ENCODE measurements at regions not wholly inside any gene's neighbourhood (a gene's known extent, or its start where the extent isn't known, plus 50 kb on each side); places are given as distances from the start of the nearest gene placed in this dataset.

DNA sequence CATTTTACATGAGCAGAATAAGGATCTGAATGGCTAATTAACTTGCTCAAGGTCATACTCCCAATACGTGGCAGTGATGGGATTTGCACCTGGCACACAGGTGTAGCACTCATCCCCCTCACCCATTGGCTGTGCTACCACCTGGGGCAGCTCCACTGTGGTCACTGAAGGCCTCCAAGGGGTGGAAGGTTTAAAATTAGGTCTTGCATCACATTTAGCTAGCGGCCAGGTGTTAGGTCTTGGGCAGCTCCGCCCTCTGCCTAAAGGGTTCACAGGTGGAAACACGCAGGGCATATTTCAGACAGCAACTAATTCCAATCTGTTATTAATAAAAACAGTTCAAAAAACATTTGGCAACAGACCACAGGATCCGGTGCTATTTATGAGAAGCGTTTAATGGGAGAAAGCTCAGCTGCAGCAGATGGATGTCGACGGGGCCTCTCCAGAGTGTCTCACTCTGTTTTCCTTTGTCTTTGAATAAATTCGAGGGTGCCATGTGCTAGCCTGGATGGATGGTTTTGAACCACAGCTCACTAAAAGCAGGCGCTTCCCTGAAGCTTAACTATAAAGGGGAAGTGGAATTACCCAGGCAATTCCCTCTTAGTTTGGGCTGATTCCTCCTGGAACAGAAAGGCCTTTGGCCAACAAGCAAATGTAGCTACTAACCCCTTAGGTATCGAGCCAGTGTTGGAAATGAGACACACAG lies 1017.6 kb downstream of the TYW1 start:
- no peak for DNase-seq (ENCODE audit: low spot score)
- no peaks in the 10 kb centered on the region for H3K9me3 ChIP-seq (ENCODE audit: low read depth, low read length, poor library complexity, severe bottlenecking)
- H3K27me3 ChIP-seq (replicated peaks; ENCODE audit: insufficient read depth, low read depth, low read length, poor library complexity), result no peaks in the 10 kb centered on the region
- intact Hi-C loops (cut with micrococcal nuclease; ENCODE audit: unreplicated experiment), result no loop called here
- no peak overlapping the region for H3K27ac ChIP-seq (ENCODE audit: low read depth, low read length, poor library complexity, severe bottlenecking)
- H3K36me3 ChIP-seq (ENCODE audit: insufficient read depth, low read length, poor library complexity, severe bottlenecking), result no peaks in the 10 kb centered on the region
- no peaks in the 10 kb centered on the region for H3K4me1 ChIP-seq (ENCODE audit: insufficient read depth, low read length, poor library complexity, severe bottlenecking)
- no TSS peak for BruUV-seq (replicated peaks)
- CTCF ChIA-PET, result no interaction called here
- POLR2A ChIA-PET (ENCODE audit: low non-redundant PET), result interaction anchor here (0.6 kb wide), 1 partner anchor 815 kb away, joined by 26 read pairs; no protein-coding TSS in a partner anchor
- H3K4me3 ChIP-seq (ENCODE audit: low read depth, low read length, poor library complexity, severe bottlenecking), result no peak overlapping the region
- no peak for TF ChIP-seq EZH2 (IDR thresholded peaks at IDR 0.05; ENCODE audit: borderline replicate concordance, low read depth, low read length, poor library complexity, severe bottlenecking)
- TF ChIP-seq, protein P1, sequence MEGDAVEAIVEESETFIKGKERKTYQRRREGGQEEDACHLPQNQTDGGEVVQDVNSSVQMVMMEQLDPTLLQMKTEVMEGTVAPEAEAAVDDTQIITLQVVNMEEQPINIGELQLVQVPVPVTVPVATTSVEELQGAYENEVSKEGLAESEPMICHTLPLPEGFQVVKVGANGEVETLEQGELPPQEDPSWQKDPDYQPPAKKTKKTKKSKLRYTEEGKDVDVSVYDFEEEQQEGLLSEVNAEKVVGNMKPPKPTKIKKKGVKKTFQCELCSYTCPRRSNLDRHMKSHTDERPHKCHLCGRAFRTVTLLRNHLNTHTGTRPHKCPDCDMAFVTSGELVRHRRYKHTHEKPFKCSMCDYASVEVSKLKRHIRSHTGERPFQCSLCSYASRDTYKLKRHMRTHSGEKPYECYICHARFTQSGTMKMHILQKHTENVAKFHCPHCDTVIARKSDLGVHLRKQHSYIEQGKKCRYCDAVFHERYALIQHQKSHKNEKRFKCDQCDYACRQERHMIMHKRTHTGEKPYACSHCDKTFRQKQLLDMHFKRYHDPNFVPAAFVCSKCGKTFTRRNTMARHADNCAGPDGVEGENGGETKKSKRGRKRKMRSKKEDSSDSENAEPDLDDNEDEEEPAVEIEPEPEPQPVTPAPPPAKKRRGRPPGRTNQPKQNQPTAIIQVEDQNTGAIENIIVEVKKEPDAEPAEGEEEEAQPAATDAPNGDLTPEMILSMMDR (conservative IDR thresholded peaks at IDR 0.05; ENCODE audit: low read depth, low read length), result no peak

DNA sequence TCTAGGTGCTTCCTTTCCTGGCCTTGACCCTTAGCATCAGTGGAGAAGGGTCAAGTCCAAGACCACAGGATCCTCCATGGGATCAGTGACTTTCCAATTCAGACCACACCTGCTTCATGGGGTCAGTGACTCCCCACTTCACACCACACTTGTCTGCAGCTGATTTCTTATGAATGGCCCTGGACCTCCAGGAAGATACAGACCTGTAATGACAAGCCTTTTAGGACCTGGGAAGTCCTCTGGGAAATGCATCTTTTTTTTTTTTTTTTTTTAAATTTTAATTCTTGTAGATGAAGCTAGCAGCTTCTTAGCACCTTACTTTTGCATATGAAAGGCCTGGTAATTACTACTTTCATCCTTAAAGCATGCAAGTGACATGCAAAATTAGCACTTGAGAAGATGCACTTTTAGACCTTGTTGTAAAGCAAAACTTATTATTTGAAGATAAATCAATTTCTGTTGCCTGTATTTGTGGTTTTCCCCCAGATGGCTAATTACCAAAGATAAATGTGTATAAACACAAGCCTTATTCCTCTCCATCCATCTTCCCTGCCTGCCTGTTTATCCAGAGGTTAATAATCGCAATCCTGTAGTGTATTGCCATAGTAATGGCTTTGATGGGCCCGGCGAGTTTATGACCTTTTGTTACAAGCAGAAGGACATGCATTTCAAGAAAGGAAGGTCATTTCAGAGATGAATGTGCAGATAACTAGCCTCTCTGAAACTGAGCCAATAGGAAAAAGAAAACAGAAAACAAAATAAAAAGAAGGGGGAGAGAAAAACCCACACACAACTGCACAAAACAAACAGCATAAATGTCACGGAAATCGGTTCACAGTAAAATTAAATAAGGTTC lies 1018.7 kb downstream of the TYW1 start:
- Histone ChIP-seq H3K4me1 (ENCODE audit: insufficient read depth, low read length, poor library complexity, severe bottlenecking) (no peaks in the 10 kb centered on the region), H3K27ac (ENCODE audit: low read depth, low read length, poor library complexity, severe bottlenecking) (no peak overlapping the region), H3K36me3 (ENCODE audit: insufficient read depth, low read length, poor library complexity, severe bottlenecking) (no peaks in the 10 kb centered on the region), H3K4me3 (ENCODE audit: low read depth, low read length, poor library complexity, severe bottlenecking) (no peak overlapping the region), H3K27me3 (replicated peaks; ENCODE audit: insufficient read depth, low read depth, low read length, poor library complexity) (no peaks in the 10 kb centered on the region), H3K9me3 (ENCODE audit: low read depth, low read length, poor library complexity, severe bottlenecking) (no peaks in the 10 kb centered on the region)
- intact Hi-C loops (cut with micrococcal nuclease; ENCODE audit: unreplicated experiment), result no loop called here
- no TSS peak for BruUV-seq (replicated peaks)
- ChIA-PET POLR2A (ENCODE audit: low non-redundant PET) (no interaction called here), CTCF (no interaction called here)
- no peak for DNase-seq (ENCODE audit: low spot score)
- TF ChIP-seq, protein P1 (conservative IDR thresholded peaks at IDR 0.05; ENCODE audit: low read depth, low read length), result no peak
- no peak for TF ChIP-seq EZH2 (IDR thresholded peaks at IDR 0.05; ENCODE audit: borderline replicate concordance, low read depth, low read length, poor library complexity, severe bottlenecking)

DNA sequence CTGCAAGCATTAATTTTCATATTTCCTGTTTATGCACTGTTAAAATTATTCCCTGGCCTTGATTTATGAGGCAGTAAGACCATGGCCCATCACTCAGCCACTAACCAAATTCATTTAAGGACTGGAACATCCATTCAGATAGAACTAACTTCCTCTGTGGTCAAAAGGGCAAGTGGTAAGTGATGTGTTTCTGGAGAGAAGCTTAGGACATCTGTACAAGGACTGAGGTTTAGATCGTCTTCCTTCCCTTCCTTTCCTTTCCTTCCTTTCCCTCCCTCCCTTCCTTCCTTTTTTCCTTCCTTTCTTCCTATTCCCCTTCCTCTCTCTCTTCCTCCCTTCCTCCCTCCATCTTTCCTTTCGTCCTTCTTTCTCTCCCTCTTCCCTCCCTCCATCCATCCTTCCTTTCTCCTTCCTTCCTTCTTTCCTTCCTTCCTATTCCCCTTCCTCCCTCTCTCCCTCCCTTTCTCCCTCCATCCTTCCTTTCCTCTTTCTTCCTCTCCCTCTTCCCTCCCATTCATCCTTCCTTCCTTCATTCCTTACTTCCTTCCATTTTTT lies 1019.4 kb downstream of the TYW1 start:
- no peak for DNase-seq (ENCODE audit: low spot score)
- ChIA-PET CTCF (no interaction called here), POLR2A (ENCODE audit: low non-redundant PET) (no interaction called here)
- Histone ChIP-seq H3K27me3 (replicated peaks; ENCODE audit: insufficient read depth, low read depth, low read length, poor library complexity) (no peaks in the 10 kb centered on the region), H3K4me3 (ENCODE audit: low read depth, low read length, poor library complexity, severe bottlenecking) (no peak overlapping the region), H3K4me1 (ENCODE audit: insufficient read depth, low read length, poor library complexity, severe bottlenecking) (no peaks in the 10 kb centered on the region), H3K9me3 (ENCODE audit: low read depth, low read length, poor library complexity, severe bottlenecking) (no peaks in the 10 kb centered on the region), H3K27ac (ENCODE audit: low read depth, low read length, poor library complexity, severe bottlenecking) (no peak overlapping the region), H3K36me3 (ENCODE audit: insufficient read depth, low read length, poor library complexity, severe bottlenecking) (no peaks in the 10 kb centered on the region)
- TF ChIP-seq, protein P1 (conservative IDR thresholded peaks at IDR 0.05; ENCODE audit: low read depth, low read length), result no peak
- TF ChIP-seq EZH2 (IDR thresholded peaks at IDR 0.05; ENCODE audit: borderline replicate concordance, low read depth, low read length, poor library complexity, severe bottlenecking), result no peak
- BruUV-seq (replicated peaks), result no TSS peak
- intact Hi-C loops (cut with micrococcal nuclease; ENCODE audit: unreplicated experiment), result no loop called here

Data from A673 (cell line).